ENCODE measurements at regions not wholly inside any gene's neighbourhood (a gene's known extent, or its start where the extent isn't known, plus 50 kb on each side); places are given as distances from the start of the nearest gene placed in this dataset.

GRCh38 chr3:22609139-22609538 is 594.0 kb upstream of the UBE2E2 start:
- no peak overlapping the region for H3K4me2 ChIP-seq (ENCODE audit: insufficient read depth, insufficient read length, low read length)
- H3K27ac Mint-ChIP-seq = no peak overlapping the region
- H3K9ac ChIP-seq (ENCODE audit: extremely low read depth, insufficient read length, low read length) = no peak overlapping the region
- H3K18ac ChIP-seq (ENCODE audit: insufficient read length, low read depth, low read length) = no peak overlapping the region
- no peak overlapping the region for H3K4ac ChIP-seq (ENCODE audit: low read depth, low read length)
- no peak overlapping the region for H2BK12ac ChIP-seq (ENCODE audit: insufficient read length, low read depth, low read length)
- no peak overlapping the region for H3K27ac ChIP-seq (ENCODE audit: insufficient read length, low read depth, low read length)
- H3K9me3 ChIP-seq (ENCODE audit: control insufficient read depth, low read depth, low read length) = no peaks in the 10 kb centered on the region
- H2BK20ac ChIP-seq (ENCODE audit: low read depth, low read length, poor library complexity, severe bottlenecking) = no peak overlapping the region
- no peaks in the 10 kb centered on the region for H3K4me1 Mint-ChIP-seq
- no peak overlapping the region for H2BK120ac ChIP-seq (ENCODE audit: low read depth, low read length, poor library complexity, severe bottlenecking)
- no peak overlapping the region for H4K5ac ChIP-seq (ENCODE audit: insufficient read length, low read depth, low read length)
- H2BK5ac ChIP-seq (ENCODE audit: insufficient read length, low read length) = no peak overlapping the region
- H3K79me2 ChIP-seq (ENCODE audit: insufficient read depth, low read length) = no peaks in the 10 kb centered on the region
- H3K23me2 ChIP-seq (ENCODE audit: insufficient read length, low read depth, low read length, poor library complexity, severe bottlenecking) = no peaks in the 10 kb centered on the region
- no peak overlapping the region for H3K14ac ChIP-seq (ENCODE audit: insufficient read depth, low read length)
- no peak overlapping the region for H2AK5ac ChIP-seq (ENCODE audit: insufficient read length, low read length)
- no peaks in the 10 kb centered on the region for H3K9me3 Mint-ChIP-seq
- H4K91ac ChIP-seq (ENCODE audit: insufficient read length, low read depth, low read length) = no peak overlapping the region
- WGBS (ENCODE audit: extremely low coverage, insufficient read length, low lambda C conversion rate) = no CpG with 5 or more reads among the region's 1 CpG
- no peaks in the 10 kb centered on the region for H3K4me1 ChIP-seq (ENCODE audit: insufficient read depth, low read length)
- no peak overlapping the region for H3T11ph ChIP-seq (ENCODE audit: low read length)
- H3K36me3 Mint-ChIP-seq (ENCODE audit: insufficient read depth in 1 of 3, low read depth in 3 of 3) = no peaks in the 10 kb centered on the region
- TF ChIP-seq CTCF (conservative IDR thresholded peaks at IDR 0.05) = no peak
- H2BK15ac ChIP-seq (ENCODE audit: low read depth, low read length) = no peak overlapping the region
- no peak overlapping the region for H2AFZ ChIP-seq (ENCODE audit: low read length)
- no peaks in the 10 kb centered on the region for H3K79me1 ChIP-seq (ENCODE audit: insufficient read depth, low read depth, low read length, poor library complexity, severe bottlenecking)
- no peak overlapping the region for H3K4me3 Mint-ChIP-seq
- no peaks in the 10 kb centered on the region for H3K27me3 ChIP-seq (ENCODE audit: insufficient read depth, low read length)
- no peak for DNase-seq
- no peak overlapping the region for H3K56ac ChIP-seq (ENCODE audit: insufficient read length, low read depth, low read length)
- no peak overlapping the region for H3K23ac ChIP-seq (ENCODE audit: insufficient read length, low read depth, low read length)
- no peaks in the 10 kb centered on the region for H3K27me3 Mint-ChIP-seq (ENCODE audit: low read depth)
- no peaks in the 10 kb centered on the region for H4K20me1 ChIP-seq (ENCODE audit: control insufficient read depth, insufficient read depth, insufficient read length)
- H4K8ac ChIP-seq (replicated peaks; ENCODE audit: insufficient read length, low read depth, low read length) = no peak overlapping the region
